ENCODE measurements at regions not wholly inside any gene's neighbourhood (a gene's known extent, or its start where the extent isn't known, plus 50 kb on each side); places are given as distances from the start of the nearest gene placed in this dataset.

DNA sequence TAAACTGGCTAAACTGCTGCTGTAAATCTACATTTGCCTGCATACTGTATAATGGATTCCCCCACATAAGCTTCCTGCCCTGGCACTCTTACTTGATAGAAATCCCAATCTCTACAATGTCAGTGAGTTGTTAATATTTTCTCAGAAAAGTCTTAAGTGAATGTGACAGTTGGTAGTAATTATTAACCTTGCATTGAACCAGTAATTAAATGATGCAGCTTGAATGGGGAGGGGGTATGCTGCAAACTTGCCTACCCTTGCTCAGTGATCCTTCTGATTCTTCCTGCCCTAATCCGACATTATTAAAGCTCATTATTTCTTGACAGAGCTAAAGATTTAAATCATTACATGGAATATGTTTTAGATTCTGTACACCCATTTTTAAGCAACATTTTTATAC is 119.0 kb upstream of the CDH7 start:
- TF ChIP-seq, protein P1, sequence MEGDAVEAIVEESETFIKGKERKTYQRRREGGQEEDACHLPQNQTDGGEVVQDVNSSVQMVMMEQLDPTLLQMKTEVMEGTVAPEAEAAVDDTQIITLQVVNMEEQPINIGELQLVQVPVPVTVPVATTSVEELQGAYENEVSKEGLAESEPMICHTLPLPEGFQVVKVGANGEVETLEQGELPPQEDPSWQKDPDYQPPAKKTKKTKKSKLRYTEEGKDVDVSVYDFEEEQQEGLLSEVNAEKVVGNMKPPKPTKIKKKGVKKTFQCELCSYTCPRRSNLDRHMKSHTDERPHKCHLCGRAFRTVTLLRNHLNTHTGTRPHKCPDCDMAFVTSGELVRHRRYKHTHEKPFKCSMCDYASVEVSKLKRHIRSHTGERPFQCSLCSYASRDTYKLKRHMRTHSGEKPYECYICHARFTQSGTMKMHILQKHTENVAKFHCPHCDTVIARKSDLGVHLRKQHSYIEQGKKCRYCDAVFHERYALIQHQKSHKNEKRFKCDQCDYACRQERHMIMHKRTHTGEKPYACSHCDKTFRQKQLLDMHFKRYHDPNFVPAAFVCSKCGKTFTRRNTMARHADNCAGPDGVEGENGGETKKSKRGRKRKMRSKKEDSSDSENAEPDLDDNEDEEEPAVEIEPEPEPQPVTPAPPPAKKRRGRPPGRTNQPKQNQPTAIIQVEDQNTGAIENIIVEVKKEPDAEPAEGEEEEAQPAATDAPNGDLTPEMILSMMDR (conservative IDR thresholded peaks at IDR 0.05; ENCODE audit: low read depth, low read length): no peak
- no peak for DNase-seq (ENCODE audit: low read depth)

DNA sequence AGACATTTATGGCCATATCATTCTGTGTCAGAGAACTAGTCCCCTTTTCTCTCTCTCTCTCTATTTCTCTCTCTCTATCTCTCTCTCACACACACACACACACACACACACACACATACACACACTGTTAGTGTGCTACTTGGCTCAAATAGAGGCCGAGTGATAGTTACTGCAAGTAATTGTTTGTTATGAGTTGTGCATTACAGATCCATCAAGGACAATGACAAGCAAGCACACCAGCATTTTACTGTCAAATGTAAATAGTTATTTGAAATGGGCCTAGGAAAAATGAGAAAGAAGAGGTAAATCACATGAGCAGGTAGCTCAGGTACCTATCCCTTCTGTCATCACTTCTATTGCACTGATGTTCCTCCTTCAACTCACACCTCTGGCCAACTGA is 122.4 kb upstream of the CDH7 start:
- H3K4me3 ChIP-seq (ENCODE audit: low read depth, low read length): no peak overlapping the region
- TF ChIP-seq, protein P1 (conservative IDR thresholded peaks at IDR 0.05; ENCODE audit: low read depth, low read length): no peak
- no peak for DNase-seq (ENCODE audit: low read depth)

More for the DNA sequence above, 119.0 kb upstream of the CDH7 start:
- H3K4me3 ChIP-seq (ENCODE audit: low read depth, low read length): no peak overlapping the region

DNA sequence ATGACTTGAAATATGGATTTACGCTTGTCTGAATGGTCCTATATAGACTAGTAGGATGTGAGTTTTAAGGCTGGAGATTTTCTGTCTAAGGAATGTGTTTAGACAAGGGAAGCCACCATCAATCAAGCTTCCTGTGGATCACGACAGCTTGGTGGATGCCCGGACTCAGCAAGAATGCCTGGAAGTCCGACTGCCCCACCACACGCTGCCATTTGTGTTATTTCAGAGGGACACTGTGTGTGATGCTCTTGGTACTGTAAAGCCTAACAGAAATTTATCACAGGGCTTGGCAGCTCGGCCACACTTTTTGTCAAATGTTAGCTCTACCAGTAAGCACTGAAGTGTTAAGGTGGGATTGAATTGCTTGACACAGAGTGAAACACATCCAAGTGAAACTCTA is 127.1 kb upstream of the CDH7 start:
- no peak overlapping the region for H3K4me3 ChIP-seq (ENCODE audit: low read depth, low read length)
- TF ChIP-seq, protein P1 (conservative IDR thresholded peaks at IDR 0.05; ENCODE audit: low read depth, low read length): no peak
- no peak for DNase-seq (ENCODE audit: low read depth)

DNA sequence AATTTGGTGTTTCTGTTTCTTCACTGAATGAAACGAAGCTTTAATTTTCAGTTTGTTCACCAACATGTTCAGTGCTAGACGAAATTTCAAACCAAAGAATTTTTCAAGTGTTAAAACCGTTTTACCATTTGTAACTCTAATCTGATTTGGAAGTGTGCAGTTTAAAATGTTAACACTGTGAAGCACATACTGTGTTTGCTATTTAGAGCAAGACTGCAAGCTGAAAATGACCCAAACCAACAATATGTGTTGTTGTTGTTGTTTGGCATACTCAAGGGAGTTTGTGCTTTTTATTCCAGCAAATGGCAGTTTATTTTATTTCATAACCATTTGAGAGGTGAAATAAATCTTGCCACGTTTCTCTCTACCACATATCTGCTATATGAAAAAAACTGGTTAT is 128.4 kb upstream of the CDH7 start:
- TF ChIP-seq, protein P1 (conservative IDR thresholded peaks at IDR 0.05; ENCODE audit: low read depth, low read length): no peak
- H3K4me3 ChIP-seq (ENCODE audit: low read depth, low read length): no peak overlapping the region
- DNase-seq (ENCODE audit: low read depth): no peak

DNA sequence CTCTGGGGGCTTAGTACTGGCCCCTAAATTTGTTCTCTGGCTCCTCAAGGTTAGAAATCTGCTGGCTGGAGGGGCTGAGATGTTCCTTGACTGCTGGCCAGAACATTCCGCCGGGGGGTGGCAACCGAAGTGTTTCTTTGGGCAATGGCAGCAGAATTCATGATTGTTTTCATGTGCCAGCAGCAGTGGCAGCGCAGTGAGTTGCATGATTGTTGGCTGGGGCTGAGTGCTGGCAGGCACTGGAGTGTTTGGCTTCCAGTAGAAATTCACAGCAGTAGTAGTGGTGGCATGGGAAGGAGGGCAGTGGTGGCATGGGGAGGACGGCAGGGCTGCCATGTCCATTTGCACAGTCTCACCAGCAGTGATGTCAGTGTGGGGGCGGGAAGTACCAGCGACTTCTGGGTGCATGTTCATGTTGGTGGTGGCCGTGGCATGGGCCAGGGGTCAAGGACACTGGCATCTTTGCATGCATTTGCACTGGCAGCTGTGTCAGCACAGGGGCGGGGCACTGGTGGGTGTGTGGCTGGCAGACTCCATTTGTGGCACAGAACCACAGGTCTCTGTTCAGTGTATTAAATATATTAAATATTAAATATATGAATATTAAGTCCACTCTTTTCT is 130.6 kb upstream of the CDH7 start:
- TF ChIP-seq, protein P1 (conservative IDR thresholded peaks at IDR 0.05; ENCODE audit: low read depth, low read length): no peak
- H3K4me3 ChIP-seq (ENCODE audit: low read depth, low read length): no peak overlapping the region
- DNase-seq (ENCODE audit: low read depth): no peak

DNA sequence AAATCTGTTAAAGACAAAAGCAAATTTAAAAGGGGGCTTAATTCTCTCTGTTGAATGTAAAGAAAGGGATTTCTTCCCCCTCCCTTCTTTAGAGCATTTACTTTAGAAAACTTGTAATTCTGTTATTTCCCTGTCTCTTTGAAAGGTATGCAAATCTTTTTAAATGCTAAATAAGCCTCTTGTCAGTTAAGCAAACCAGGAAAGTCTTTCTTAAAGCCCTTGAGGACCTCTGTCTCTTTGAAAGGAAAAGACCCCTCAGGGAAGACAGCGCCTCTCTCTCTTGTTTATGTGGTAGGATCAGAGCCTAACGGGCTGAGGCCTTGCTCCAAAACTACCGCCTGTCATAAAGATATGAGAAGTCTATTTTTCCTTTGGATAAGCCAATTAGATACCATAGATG is 139.9 kb upstream of the CDH7 start:
- no peak for DNase-seq (ENCODE audit: low read depth)
- TF ChIP-seq, protein P1 (conservative IDR thresholded peaks at IDR 0.05; ENCODE audit: low read depth, low read length): no peak
- H3K4me3 ChIP-seq (ENCODE audit: low read depth, low read length): no peak overlapping the region

DNA sequence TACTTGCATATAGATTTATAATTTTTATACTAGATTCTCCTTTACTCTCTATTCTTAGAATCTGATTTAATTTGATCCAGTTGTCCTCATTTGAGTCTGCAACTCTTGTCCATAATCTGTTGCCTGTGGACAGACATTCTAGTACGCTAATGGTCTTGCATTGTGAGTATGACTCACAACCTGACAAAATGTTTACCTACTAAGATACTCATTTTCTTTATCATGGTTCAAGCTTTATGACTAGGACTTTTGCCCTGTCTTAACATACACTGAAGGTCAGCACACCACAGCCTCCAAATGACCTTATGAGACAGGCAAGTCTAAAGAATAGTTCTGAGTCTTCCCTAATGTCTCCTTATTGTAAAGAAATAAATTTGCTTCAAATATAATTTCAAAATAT is 142.3 kb upstream of the CDH7 start:
- TF ChIP-seq, protein P1 (conservative IDR thresholded peaks at IDR 0.05; ENCODE audit: low read depth, low read length): no peak
- no peak overlapping the region for H3K4me3 ChIP-seq (ENCODE audit: low read depth, low read length)
- DNase-seq (ENCODE audit: low read depth): no peak

Data from choroid plexus epithelial cell (primary cell).